ENCODE measurements at regions not wholly inside any gene's neighbourhood (a gene's known extent, or its start where the extent isn't known, plus 50 kb on each side); places are given as distances from the start of the nearest gene placed in this dataset.

GRCh38 chr1:73662526-73662925, 535.5 kb downstream of the LRRIQ3 start:
- Histone ChIP-seq H3K9me3 (ENCODE audit: low read depth) (no peaks in the 10 kb centered on the region), H3K36me3 (ENCODE audit: low read depth) (no peaks in the 10 kb centered on the region), H3K9ac (no peak overlapping the region), H3K9me2 (ENCODE audit: insufficient read depth) (no peaks in the 10 kb centered on the region), H3K4me3 (no peak overlapping the region), H3K4me2 (ENCODE audit: unreplicated experiment) (no peak overlapping the region), H3K27ac (no peak overlapping the region), H3K27me3 (replicated peaks; ENCODE audit: insufficient read depth) (no peaks in the 10 kb centered on the region), H4K20me1 (ENCODE audit: insufficient read depth) (no peaks in the 10 kb centered on the region), H3F3A (ENCODE audit: insufficient read depth) (no peaks in the 10 kb centered on the region), H2AFZ (no peak overlapping the region), H3K79me2 (ENCODE audit: insufficient read depth) (no peaks in the 10 kb centered on the region), H3K4me1 (ENCODE audit: insufficient read depth) (no peaks in the 10 kb centered on the region)
- DNase-seq = no peak
- in situ Hi-C loops (cut with MboI) = no loop called here
- WGBS, 2 experiments (ENCODE audit: low coverage in 1 of 2, low lambda C conversion rate in 2 of 2, missing lambda C conversion rate in 2 of 2) = 24 to 45% methylated on average over 2 of the region's 2 CpGs
- TF ChIP-seq EZH2 (IDR thresholded peaks at IDR 0.05; ENCODE audit: insufficient read depth, poor library complexity, severe bottlenecking) (no peak), EZH2phosphoT487 (IDR thresholded peaks at IDR 0.05; ENCODE audit: insufficient read depth, low read depth) (no peak)

- in situ Hi-C loops (cut with MboI) = no loop called here
- no peaks in the 10 kb centered on the region for H3F3A ChIP-seq (ENCODE audit: insufficient read depth)
- H3K4me2 ChIP-seq (ENCODE audit: unreplicated experiment) = no peak overlapping the region
- H3K27me3 ChIP-seq (replicated peaks; ENCODE audit: insufficient read depth) = no peaks in the 10 kb centered on the region
- H3K9me2 ChIP-seq (ENCODE audit: insufficient read depth) = no peaks in the 10 kb centered on the region
- no peaks in the 10 kb centered on the region for H3K36me3 ChIP-seq (ENCODE audit: low read depth)
- DNase-seq = no peak
- no peak overlapping the region for H3K9ac ChIP-seq
- H3K4me1 ChIP-seq (ENCODE audit: insufficient read depth) = no peaks in the 10 kb centered on the region
- no peaks in the 10 kb centered on the region for H3K9me3 ChIP-seq (ENCODE audit: low read depth)
- H4K20me1 ChIP-seq (ENCODE audit: insufficient read depth) = no peaks in the 10 kb centered on the region
- no peak for TF ChIP-seq EZH2phosphoT487 (IDR thresholded peaks at IDR 0.05; ENCODE audit: insufficient read depth, low read depth)
- no peak for TF ChIP-seq EZH2 (IDR thresholded peaks at IDR 0.05; ENCODE audit: insufficient read depth, poor library complexity, severe bottlenecking)
- H3K79me2 ChIP-seq (ENCODE audit: insufficient read depth) = no peaks in the 10 kb centered on the region
- no peak overlapping the region for H3K4me3 ChIP-seq
- 8 to 11% methylated on average over 2 of the region's 2 CpGs for WGBS, 2 experiments (ENCODE audit: low coverage in 1 of 2, low lambda C conversion rate in 2 of 2, missing lambda C conversion rate in 2 of 2)
- no peak overlapping the region for H3K27ac ChIP-seq
- H2AFZ ChIP-seq = no peak overlapping the region
These were observed 538.8 kb downstream of the LRRIQ3 start for GRCh38 chr1:73659136-73659535.

GRCh38 chr1:73654714-73655113, 543.3 kb downstream of the LRRIQ3 start:
- H3K4me2 ChIP-seq (ENCODE audit: unreplicated experiment) = no peak overlapping the region
- in situ Hi-C loops (cut with MboI) = no loop called here

GRCh38 chr1:73644198-73644597, 553.8 kb downstream of the LRRIQ3 start:
- no peaks in the 10 kb centered on the region for H4K20me1 ChIP-seq (ENCODE audit: insufficient read depth)
- H3K9ac ChIP-seq = no peak overlapping the region
- H3K9me2 ChIP-seq (ENCODE audit: insufficient read depth) = no peaks in the 10 kb centered on the region
- no peak overlapping the region for H3K4me3 ChIP-seq
- no peak overlapping the region for H3K27ac ChIP-seq
- no peaks in the 10 kb centered on the region for H3K9me3 ChIP-seq (ENCODE audit: low read depth)
- no peaks in the 10 kb centered on the region for H3F3A ChIP-seq (ENCODE audit: insufficient read depth)
- no peaks in the 10 kb centered on the region for H3K27me3 ChIP-seq (replicated peaks; ENCODE audit: insufficient read depth)
- H3K79me2 ChIP-seq (ENCODE audit: insufficient read depth) = no peaks in the 10 kb centered on the region
- in situ Hi-C loops (cut with MboI) = no loop called here
- no peaks in the 10 kb centered on the region for H3K4me1 ChIP-seq (ENCODE audit: insufficient read depth)
- no peak for TF ChIP-seq EZH2phosphoT487 (IDR thresholded peaks at IDR 0.05; ENCODE audit: insufficient read depth, low read depth)
- no peak for TF ChIP-seq EZH2 (IDR thresholded peaks at IDR 0.05; ENCODE audit: insufficient read depth, poor library complexity, severe bottlenecking)
- H3K36me3 ChIP-seq (ENCODE audit: low read depth) = no peaks in the 10 kb centered on the region
- no peak overlapping the region for H3K4me2 ChIP-seq (ENCODE audit: unreplicated experiment)
- DNase-seq = no peak
- H2AFZ ChIP-seq = no peak overlapping the region

More at GRCh38 chr1:73654714-73655113, 543.3 kb downstream of the LRRIQ3 start:
- Histone ChIP-seq H3K9ac (no peak overlapping the region), H2AFZ (no peak overlapping the region), H3K9me2 (ENCODE audit: insufficient read depth) (no peaks in the 10 kb centered on the region), H3K4me1 (ENCODE audit: insufficient read depth) (no peaks in the 10 kb centered on the region), H3K9me3 (ENCODE audit: low read depth) (no peaks in the 10 kb centered on the region), H3K79me2 (ENCODE audit: insufficient read depth) (no peaks in the 10 kb centered on the region), H3K36me3 (ENCODE audit: low read depth) (no peaks in the 10 kb centered on the region), H3K27ac (no peak overlapping the region), H3F3A (ENCODE audit: insufficient read depth) (no peaks in the 10 kb centered on the region), H3K4me3 (no peak overlapping the region), H4K20me1 (ENCODE audit: insufficient read depth) (no peaks in the 10 kb centered on the region), H3K27me3 (replicated peaks; ENCODE audit: insufficient read depth) (no peaks in the 10 kb centered on the region)
- DNase-seq = no peak
- no peak for TF ChIP-seq EZH2phosphoT487 (IDR thresholded peaks at IDR 0.05; ENCODE audit: insufficient read depth, low read depth)
- no peak for TF ChIP-seq EZH2 (IDR thresholded peaks at IDR 0.05; ENCODE audit: insufficient read depth, poor library complexity, severe bottlenecking)

GRCh38 chr1:73639494-73639893, 558.5 kb downstream of the LRRIQ3 start:
- Histone ChIP-seq H3K4me1 (ENCODE audit: insufficient read depth) (no peaks in the 10 kb centered on the region), H3K9ac (no peak overlapping the region), H3K9me3 (ENCODE audit: low read depth) (no peaks in the 10 kb centered on the region), H3K36me3 (ENCODE audit: low read depth) (no peaks in the 10 kb centered on the region), H3K9me2 (ENCODE audit: insufficient read depth) (no peaks in the 10 kb centered on the region), H3K4me2 (ENCODE audit: unreplicated experiment) (no peak overlapping the region), H4K20me1 (ENCODE audit: insufficient read depth) (no peaks in the 10 kb centered on the region), H3K79me2 (ENCODE audit: insufficient read depth) (no peaks in the 10 kb centered on the region), H3K27ac (no peak overlapping the region), H2AFZ (no peak overlapping the region), H3K27me3 (replicated peaks; ENCODE audit: insufficient read depth) (no peaks in the 10 kb centered on the region), H3F3A (ENCODE audit: insufficient read depth) (no peaks in the 10 kb centered on the region), H3K4me3 (no peak overlapping the region)
- DNase-seq = no peak
- WGBS, 2 experiments (ENCODE audit: low coverage in 1 of 2, low lambda C conversion rate in 2 of 2, missing lambda C conversion rate in 2 of 2) = 48 to 53% methylated on average over 5 of the region's 5 CpGs
- TF ChIP-seq EZH2phosphoT487 (IDR thresholded peaks at IDR 0.05; ENCODE audit: insufficient read depth, low read depth) = no peak
- no peak for TF ChIP-seq EZH2 (IDR thresholded peaks at IDR 0.05; ENCODE audit: insufficient read depth, poor library complexity, severe bottlenecking)
- in situ Hi-C loops (cut with MboI) = no loop called here
